Vagina (tissue), 2 donors: ENCODE measurements at regions not wholly inside any gene's neighbourhood (a gene's known extent, or its start where the extent isn't known, plus 50 kb on each side); places are given as distances from the start of the nearest gene placed in this dataset.

ENCODE experiments used
- CTCF ChIP-seq, 3 experiments: fragments of 450-650 bp in 2 of 3; fragments of 200-600 bp in 1 of 3; sonication (generic) in 1 of 3; IDR thresholded peaks; one replicate each; pipeline ENCODE4 v1.5.1; 2017 to 2019; ENCODE audit warnings: antibody characterized with exemption in 3 of 3, mild to moderate bottlenecking in 2 of 3, moderate library complexity in 2 of 3
- POLR2A ChIP-seq, 2 donors: fragments of 450-650 bp; IDR thresholded peaks; one replicate each; pipeline ENCODE4 v1.6.1; 2017; ENCODE audit warnings: antibody characterized with exemption in 2 of 2, mild to moderate bottlenecking in 2 of 2, moderate library complexity in 2 of 2

- TF ChIP-seq CTCF (IDR thresholded peaks at IDR 0.05) (no peak), POLR2A (IDR thresholded peaks at IDR 0.05) (no peak)
Measured at GRCh38 chr13:33433316-33433715, 147.8 kb upstream of the STARD13 start.
